SK-N-SH treated with all-trans-retinoic acid at 6 μM for 48 hours (cell line): ENCODE measurements at regions not wholly inside any gene's neighbourhood (a gene's known extent, or its start where the extent isn't known, plus 50 kb on each side); places are given as distances from the start of the nearest gene placed in this dataset.

Experiments
- RARB ChIP-seq: fragments of 250-450 bp; sonication (Bioruptor Pico); IDR thresholded peaks from 2 replicates; pipeline ENCODE4 v1.8.0; 2021; ENCODE audit warnings: mild to moderate bottlenecking, moderate library complexity
- TOX ChIP-seq: fragments of 250-450 bp; sonication (Bioruptor Pico); IDR thresholded peaks from 2 replicates; pipeline ENCODE4 v1.8.0; 2021; ENCODE audit warnings: mild to moderate bottlenecking, moderate library complexity, borderline replicate concordance
- ZFP30 ChIP-seq: fragments of 450-650 bp; formaldehyde crosslinking; IDR thresholded peaks from 2 replicates; pipeline ENCODE4 v1.5.0; 2022; ENCODE audit warnings: mild to moderate bottlenecking, moderate library complexity
- TF ChIP-seq, protein P1 (sequence below): fragments of 250-450 bp; sonication (Bioruptor Pico); IDR thresholded peaks from 2 replicates; pipeline ENCODE4 v1.5.1; 2021; ENCODE audit warnings: mild to moderate bottlenecking, moderate library complexity

DNA sequence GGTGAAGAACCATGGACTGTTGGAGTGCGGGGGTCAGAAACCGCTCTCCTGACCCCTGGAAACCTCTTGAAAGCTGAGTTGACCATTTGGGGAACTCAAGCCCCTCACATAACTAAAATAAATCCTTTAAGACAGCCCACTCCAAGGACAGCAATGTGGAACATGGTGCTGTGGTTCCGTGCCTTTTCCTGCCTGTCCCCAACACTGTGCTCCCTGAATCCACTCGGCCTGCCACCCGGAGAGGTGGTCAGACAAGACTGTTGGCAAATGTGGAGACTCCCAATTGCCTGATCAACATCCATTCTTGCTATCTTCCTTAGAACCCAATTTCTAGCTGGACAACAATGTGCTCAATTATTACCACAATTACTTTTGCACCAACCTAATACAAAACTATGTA, 286.0 kb downstream of the NPHP4 start:
- TF ChIP-seq, protein P1, sequence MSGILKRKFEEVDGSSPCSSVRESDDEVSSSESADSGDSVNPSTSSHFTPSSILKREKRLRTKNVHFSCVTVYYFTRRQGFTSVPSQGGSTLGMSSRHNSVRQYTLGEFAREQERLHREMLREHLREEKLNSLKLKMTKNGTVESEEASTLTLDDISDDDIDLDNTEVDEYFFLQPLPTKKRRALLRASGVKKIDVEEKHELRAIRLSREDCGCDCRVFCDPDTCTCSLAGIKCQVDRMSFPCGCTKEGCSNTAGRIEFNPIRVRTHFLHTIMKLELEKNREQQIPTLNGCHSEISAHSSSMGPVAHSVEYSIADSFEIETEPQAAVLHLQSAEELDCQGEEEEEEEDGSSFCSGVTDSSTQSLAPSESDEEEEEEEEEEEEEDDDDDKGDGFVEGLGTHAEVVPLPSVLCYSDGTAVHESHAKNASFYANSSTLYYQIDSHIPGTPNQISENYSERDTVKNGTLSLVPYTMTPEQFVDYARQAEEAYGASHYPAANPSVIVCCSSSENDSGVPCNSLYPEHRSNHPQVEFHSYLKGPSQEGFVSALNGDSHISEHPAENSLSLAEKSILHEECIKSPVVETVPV (CRISPR knock-in tag), result no peak
- no peak for TF ChIP-seq TOX (CRISPR knock-in tag)
- TF ChIP-seq RARB (CRISPR knock-in tag), result no peak
- TF ChIP-seq ZFP30 (CRISPR knock-in tag), result no peak
